ENCODE measurements at regions not wholly inside any gene's neighbourhood (a gene's known extent, or its start where the extent isn't known, plus 50 kb on each side); places are given as distances from the start of the nearest gene placed in this dataset.

DNA sequence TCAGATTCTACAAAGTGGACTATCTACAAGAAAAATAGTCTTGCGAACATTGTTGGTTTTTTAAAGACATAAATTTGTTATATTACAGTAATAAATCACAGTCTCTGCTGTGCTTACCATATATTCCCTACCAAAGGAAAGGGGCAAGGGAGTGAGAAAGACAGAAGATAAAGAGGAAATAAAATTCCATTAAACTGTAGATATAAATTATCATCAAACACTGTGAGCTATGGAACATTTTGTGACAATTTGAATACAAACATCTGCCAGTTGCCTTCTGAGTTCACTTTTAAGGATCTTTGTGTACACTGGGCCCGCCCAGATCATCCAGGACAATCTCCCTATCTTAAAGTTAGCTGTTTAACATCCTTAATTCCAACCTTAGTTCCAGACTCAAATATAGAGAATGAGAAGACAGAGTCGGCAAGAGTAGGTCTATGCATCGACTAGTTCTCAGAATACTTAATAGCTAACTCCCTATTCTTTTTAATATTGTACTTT is 122.8 kb downstream of the NUFIP1 start:
- TF ChIP-seq, protein P1, sequence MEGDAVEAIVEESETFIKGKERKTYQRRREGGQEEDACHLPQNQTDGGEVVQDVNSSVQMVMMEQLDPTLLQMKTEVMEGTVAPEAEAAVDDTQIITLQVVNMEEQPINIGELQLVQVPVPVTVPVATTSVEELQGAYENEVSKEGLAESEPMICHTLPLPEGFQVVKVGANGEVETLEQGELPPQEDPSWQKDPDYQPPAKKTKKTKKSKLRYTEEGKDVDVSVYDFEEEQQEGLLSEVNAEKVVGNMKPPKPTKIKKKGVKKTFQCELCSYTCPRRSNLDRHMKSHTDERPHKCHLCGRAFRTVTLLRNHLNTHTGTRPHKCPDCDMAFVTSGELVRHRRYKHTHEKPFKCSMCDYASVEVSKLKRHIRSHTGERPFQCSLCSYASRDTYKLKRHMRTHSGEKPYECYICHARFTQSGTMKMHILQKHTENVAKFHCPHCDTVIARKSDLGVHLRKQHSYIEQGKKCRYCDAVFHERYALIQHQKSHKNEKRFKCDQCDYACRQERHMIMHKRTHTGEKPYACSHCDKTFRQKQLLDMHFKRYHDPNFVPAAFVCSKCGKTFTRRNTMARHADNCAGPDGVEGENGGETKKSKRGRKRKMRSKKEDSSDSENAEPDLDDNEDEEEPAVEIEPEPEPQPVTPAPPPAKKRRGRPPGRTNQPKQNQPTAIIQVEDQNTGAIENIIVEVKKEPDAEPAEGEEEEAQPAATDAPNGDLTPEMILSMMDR (IDR thresholded peaks at IDR 0.05 in 2 of 3, conservative IDR thresholded peaks at IDR 0.05 in 1 of 3; ENCODE audit: insufficient read depth in 2 of 3, low read depth in 1 of 3, low read length in 3 of 3): no peak
- TF ChIP-seq CC2D1A (IDR thresholded peaks at IDR 0.05): no peak
- TF ChIP-seq EZH2 (IDR thresholded peaks at IDR 0.05; ENCODE audit: borderline replicate concordance, low read depth, low read length): no peak
- no peak for TF ChIP-seq SIN3A (IDR thresholded peaks at IDR 0.05; ENCODE audit: borderline replicate concordance in 2 of 2, control insufficient read depth in 1 of 2, low read depth in 2 of 2, low read length in 2 of 2)
- no peak for TF ChIP-seq ZEB2 (IDR thresholded peaks at IDR 0.05)
- no peak for TF ChIP-seq MTF1 (CRISPR knock-in tag; IDR thresholded peaks at IDR 0.05; ENCODE audit: borderline replicate concordance)
- TF ChIP-seq HCFC1 (IDR thresholded peaks at IDR 0.05; ENCODE audit: low read depth, low read length): no peak
- TF ChIP-seq, protein P2, sequence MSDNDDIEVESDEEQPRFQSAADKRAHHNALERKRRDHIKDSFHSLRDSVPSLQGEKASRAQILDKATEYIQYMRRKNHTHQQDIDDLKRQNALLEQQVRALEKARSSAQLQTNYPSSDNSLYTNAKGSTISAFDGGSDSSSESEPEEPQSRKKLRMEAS (CRISPR knock-in tag; IDR thresholded peaks at IDR 0.05): no peak
- TF ChIP-seq ATF7 (IDR thresholded peaks at IDR 0.05): no peak
- TF ChIP-seq TCFL5 (CRISPR knock-in tag; conservative IDR thresholded peaks at IDR 0.05): no peak
- no peak for TF ChIP-seq XRCC3 (IDR thresholded peaks at IDR 0.05)
- no peak for TF ChIP-seq PTTG1 (tag; IDR thresholded peaks at IDR 0.05; ENCODE audit: low read depth)
